ENCODE measurements at regions not wholly inside any gene's neighbourhood (a gene's known extent, or its start where the extent isn't known, plus 50 kb on each side); places are given as distances from the start of the nearest gene placed in this dataset.

- ChIA-PET CTCF (no interaction called here), POLR2A (no interaction called here)
- ATAC-seq, result no peak
- H3K4me3 Mint-ChIP-seq, result no peak overlapping the region
- H3K36me3 Mint-ChIP-seq, result peaks cover 9% of the 10 kb centered on the region; the same call in 1 of the 2 replicates
- H3K27ac Mint-ChIP-seq, result no peak overlapping the region
- DNase-seq (ENCODE audit: low spot score), result no peak
- H3K4me1 Mint-ChIP-seq, result peaks cover 27% of the 10 kb centered on the region
- H3K9me3 Mint-ChIP-seq, result peaks cover 10% of the 10 kb centered on the region
- H3K27me3 Mint-ChIP-seq (ENCODE audit: low read depth), result no peaks in the 10 kb centered on the region
- TF ChIP-seq NFYB (CRISPR knock-in tag; conservative IDR thresholded peaks at IDR 0.05; ENCODE audit: low read depth), result no peak
- no peak for TF ChIP-seq ZSCAN18 (CRISPR knock-in tag; IDR thresholded peaks at IDR 0.05)
- no peak for TF ChIP-seq FOXK1 (CRISPR knock-in tag; IDR thresholded peaks at IDR 0.05)
- TF ChIP-seq GABPB1 (CRISPR knock-in tag; IDR thresholded peaks at IDR 0.05), result no peak
- no peak for TF ChIP-seq KAT7 (CRISPR knock-in tag; IDR thresholded peaks at IDR 0.05; ENCODE audit: borderline replicate concordance)
- no peak for TF ChIP-seq AR (CRISPR knock-in tag; IDR thresholded peaks at IDR 0.05)
- TF ChIP-seq E2F5 (CRISPR knock-in tag; IDR thresholded peaks at IDR 0.05), result no peak
- TF ChIP-seq USF2 (CRISPR knock-in tag; IDR thresholded peaks at IDR 0.05), result no peak
- TF ChIP-seq AFF4 (CRISPR knock-in tag; IDR thresholded peaks at IDR 0.05; ENCODE audit: borderline replicate concordance), result no peak
Measured at GRCh38 chr12:46445093-46445492, 72.5 kb upstream of the SLC38A2 start.

- H3K36me3 Mint-ChIP-seq, result peaks cover 9% of the 10 kb centered on the region; the same call in 1 of the 2 replicates
- no peak for ATAC-seq
- peaks cover 10% of the 10 kb centered on the region for H3K9me3 Mint-ChIP-seq
- ChIA-PET CTCF (no interaction called here), POLR2A (no interaction called here)
- no peak for DNase-seq (ENCODE audit: low spot score)
- TF ChIP-seq ZNF232 (CRISPR knock-in tag; IDR thresholded peaks at IDR 0.05), result no peak
- TF ChIP-seq RORB (CRISPR knock-in tag; IDR thresholded peaks at IDR 0.05), result no peak
- TF ChIP-seq MAX (CRISPR knock-in tag; IDR thresholded peaks at IDR 0.05), result no peak
- no peak for TF ChIP-seq CREB1 (CRISPR knock-in tag; IDR thresholded peaks at IDR 0.05)
- TF ChIP-seq IRF2 (CRISPR knock-in tag; IDR thresholded peaks at IDR 0.05; ENCODE audit: borderline replicate concordance, low read depth), result no peak
- TF ChIP-seq MYBL2 (CRISPR knock-in tag; IDR thresholded peaks at IDR 0.05), result no peak
- TF ChIP-seq MXD4 (CRISPR knock-in tag; IDR thresholded peaks at IDR 0.05; ENCODE audit: borderline replicate concordance), result no peak
- TF ChIP-seq OVOL2 (CRISPR knock-in tag; IDR thresholded peaks at IDR 0.05; ENCODE audit: borderline replicate concordance), result no peak
- TF ChIP-seq MLX (CRISPR knock-in tag; IDR thresholded peaks at IDR 0.05), result no peak
- no peak for TF ChIP-seq GABPB1 (CRISPR knock-in tag; IDR thresholded peaks at IDR 0.05)
- TF ChIP-seq FOXP1 (CRISPR knock-in tag; IDR thresholded peaks at IDR 0.05; ENCODE audit: borderline replicate concordance), result no peak
- no peak for TF ChIP-seq ELF4 (CRISPR knock-in tag; IDR thresholded peaks at IDR 0.05; ENCODE audit: low read depth)
- TF ChIP-seq ZBTB43 (CRISPR knock-in tag; IDR thresholded peaks at IDR 0.05), result no peak
- peaks cover 21% of the 10 kb centered on the region for H3K4me1 Mint-ChIP-seq
- H3K4me3 Mint-ChIP-seq, result no peak overlapping the region
- H3K27ac Mint-ChIP-seq, result no peak overlapping the region
- no peaks in the 10 kb centered on the region for H3K27me3 Mint-ChIP-seq (ENCODE audit: low read depth)
Measured at GRCh38 chr12:46443594-46444263, 71.2 kb upstream of the SLC38A2 start.

All from WTC11 (cell line).